Neuronal stem cell (in vitro differentiated cells): ENCODE measurements at regions not wholly inside any gene's neighbourhood (a gene's known extent, or its start where the extent isn't known, plus 50 kb on each side); places are given as distances from the start of the nearest gene placed in this dataset.

Source experiments
- DNase-seq: peaks from one replicate; pipeline ENCODE4 v3.0.0-alpha.2; 2013; ENCODE audit warnings: low spot score
- H2AFZ ChIP-seq: one replicate; pipeline ENCODE4 v1.6.1; 2013; ENCODE audit warnings: mild to moderate bottlenecking, low read length, inconsistent platforms
- H2AK5ac ChIP-seq: 2 replicates; pipeline ENCODE4 v1.6.1; 2013; ENCODE audit warnings: low read depth, mild to moderate bottlenecking, inconsistent platforms, low read length, moderate library complexity, mixed read lengths
- H2BK120ac ChIP-seq: 2 replicates; pipeline ENCODE4 v1.6.1; 2013; ENCODE audit warnings: low read depth, mild to moderate bottlenecking, inconsistent platforms, low read length, moderate library complexity, mixed read lengths
- H2BK12ac ChIP-seq: one replicate; pipeline ENCODE4 v1.6.1; 2013; ENCODE audit warnings: low read length, inconsistent platforms
- H2BK15ac ChIP-seq: 2 replicates; pipeline ENCODE4 v1.6.1; 2013; ENCODE audit warnings: mild to moderate bottlenecking, low read length, inconsistent platforms, mixed read lengths
- H2BK5ac ChIP-seq: one replicate; pipeline ENCODE4 v1.6.1; 2013; ENCODE audit warnings: inconsistent platforms, mild to moderate bottlenecking, low read length, moderate library complexity
- H3K14ac ChIP-seq: one replicate; pipeline ENCODE4 v1.6.1; 2013; ENCODE audit warnings: low read length, inconsistent platforms
- H3K18ac ChIP-seq: 2 replicates; pipeline ENCODE4 v1.6.1; 2013; ENCODE audit warnings: low read length, inconsistent platforms
- H3K23ac ChIP-seq: 2 replicates; pipeline ENCODE4 v1.6.1; 2013; ENCODE audit warnings: low read depth, mild to moderate bottlenecking, mixed read lengths, low read length, inconsistent platforms; ENCODE audit not compliant: poor library complexity
- H3K27ac ChIP-seq: replicated peaks from 3 replicates; pipeline ENCODE4 v1.5.1; 2013; ENCODE audit warnings: low read length, inconsistent platforms
- H3K27me3 ChIP-seq, 3 experiments: 2 replicates each; pipeline ENCODE4 v1.6.1; 2013; ENCODE audit warnings: low read length in 3 of 3, mild to moderate bottlenecking in 2 of 3, inconsistent platforms in 1 of 3, low read depth in 1 of 3, mixed read lengths in 1 of 3, moderate library complexity in 1 of 3; ENCODE audit not compliant: control insufficient read depth in 3 of 3, insufficient read depth in 3 of 3
- H3K36me3 ChIP-seq, 2 donors: replicated peaks in 1 of 2; 2 replicates each; pipeline ENCODE4 v1.6.1; 2013; ENCODE audit warnings: low read length in 2 of 2; ENCODE audit not compliant: control insufficient read depth in 2 of 2, insufficient read depth in 2 of 2
- H3K4ac ChIP-seq: 2 replicates; pipeline ENCODE4 v1.6.1; 2013; ENCODE audit warnings: inconsistent platforms, mild to moderate bottlenecking, low read length, moderate library complexity
- H3K4me1 ChIP-seq, 2 donors: 1 replicate in 1 of 2; 2 replicates in 1 of 2; pipeline ENCODE4 v1.6.1; 2013; ENCODE audit warnings: low read length in 2 of 2, low read depth in 1 of 2; ENCODE audit not compliant: control insufficient read depth in 2 of 2, insufficient read depth in 1 of 2
- H3K4me2 ChIP-seq: one replicate; pipeline ENCODE4 v1.6.1; 2013; ENCODE audit warnings: mild to moderate bottlenecking, low read length, inconsistent platforms; ENCODE audit not compliant: insufficient read depth, poor library complexity, severe bottlenecking
- H3K4me3 ChIP-seq, 2 donors: 2 replicates each; pipeline ENCODE4 v1.5.1; 2013; ENCODE audit warnings: low read length in 2 of 2, mild to moderate bottlenecking in 2 of 2, inconsistent platforms in 1 of 2, moderate library complexity in 1 of 2
- H3K79me1 ChIP-seq: one replicate; pipeline ENCODE4 v1.6.1; 2013; ENCODE audit warnings: low read depth, mild to moderate bottlenecking, inconsistent platforms, low read length, moderate library complexity
- H3K9ac ChIP-seq: one replicate; pipeline ENCODE4 v1.6.1; 2013; ENCODE audit warnings: mild to moderate bottlenecking, low read depth, low read length, inconsistent platforms; ENCODE audit not compliant: poor library complexity
- H3K9me3 ChIP-seq, 2 donors: replicated peaks in 1 of 2; 2 replicates each; pipeline versions ENCODE3 to v1.6.1; 2013; ENCODE audit warnings: low read length in 2 of 2, mild to moderate bottlenecking in 2 of 2, inconsistent platforms in 1 of 2, low read depth in 1 of 2, mixed read lengths in 1 of 2, moderate library complexity in 1 of 2; ENCODE audit not compliant: control insufficient read depth in 2 of 2, insufficient read depth in 1 of 2
- H4K8ac ChIP-seq: one replicate; pipeline ENCODE4 v1.6.1; 2013; ENCODE audit warnings: low read depth, mild to moderate bottlenecking, inconsistent platforms, low read length, moderate library complexity
- H4K91ac ChIP-seq: one replicate; pipeline ENCODE4 v1.6.1; 2013; ENCODE audit warnings: low read length, low read depth, mild to moderate bottlenecking, inconsistent platforms; ENCODE audit not compliant: poor library complexity
- WGBS, 2 donors: extraction: QIAGEN DNeasy Blood & Tissue Kit; methylation state at CpG; one replicate each; pipeline ENCODE4 v1.1.7; 2013; ENCODE audit warnings: missing lambda C conversion rate in 2 of 2, mixed read lengths in 1 of 2; ENCODE audit not compliant: insufficient read length in 2 of 2, insufficient replicate concordance in 1 of 2; ENCODE audit errors: extremely low coverage in 2 of 2; 5-methylcytosine and 5-hydroxymethylcytosine counted together

- Histone ChIP-seq H2BK15ac (no peak overlapping the region), H3K79me1 (no peaks in the 10 kb centered on the region), H2BK5ac (no peak overlapping the region), H3K4me1 (no peaks in the 10 kb centered on the region), H4K91ac (no peak overlapping the region), H3K14ac (no peak overlapping the region), H3K4ac (no peak overlapping the region), H3K27ac (no peak overlapping the region), H4K8ac (no peak overlapping the region), H3K9me3 (no peaks in the 10 kb centered on the region), H3K9ac (no peak overlapping the region), H3K4me2 (no peak overlapping the region), H2BK12ac (no peak overlapping the region), H3K27me3 (no peaks in the 10 kb centered on the region), H2AK5ac (no peak overlapping the region), H3K18ac (no peak overlapping the region), H2BK120ac (no peak overlapping the region), H2AFZ (no peak overlapping the region), H3K4me3 (no peak overlapping the region), H3K23ac (no peak overlapping the region), H3K36me3 (no peaks in the 10 kb centered on the region)
- no peak for DNase-seq
- WGBS, 2 donors = no CpG with 5 or more reads among the region's 3 CpGs
These were observed 232.7 kb upstream of the NR3C2 start for GRCh38 chr4:148674876-148675275.

- Histone ChIP-seq H3K4ac (no peak overlapping the region), H2BK12ac (no peak overlapping the region), H3K9ac (no peak overlapping the region), H3K9me3 (no peaks in the 10 kb centered on the region), H2AFZ (no peak overlapping the region), H4K8ac (no peak overlapping the region), H2BK120ac (no peak overlapping the region), H3K4me2 (no peak overlapping the region), H2AK5ac (no peak overlapping the region), H3K27me3 (no peaks in the 10 kb centered on the region), H4K91ac (no peak overlapping the region), H3K4me1 (no peaks in the 10 kb centered on the region), H2BK5ac (no peak overlapping the region), H3K4me3 (no peak overlapping the region), H3K79me1 (no peaks in the 10 kb centered on the region), H2BK15ac (no peak overlapping the region), H3K18ac (no peak overlapping the region), H3K23ac (no peak overlapping the region), H3K27ac (no peak overlapping the region), H3K36me3 (no peaks in the 10 kb centered on the region), H3K14ac (no peak overlapping the region)
- DNase-seq = no peak
- no CpG with 5 or more reads among the region's 5 CpGs for WGBS, 2 donors
These were observed 222.4 kb upstream of the NR3C2 start for GRCh38 chr4:148664636-148665035.

- H3K4ac ChIP-seq = no peak overlapping the region
- H3K27me3 ChIP-seq = no peaks in the 10 kb centered on the region
- H3K9ac ChIP-seq = no peak overlapping the region
- no peaks in the 10 kb centered on the region for H3K4me1 ChIP-seq
- no peaks in the 10 kb centered on the region for H3K79me1 ChIP-seq
- H3K36me3 ChIP-seq = no peaks in the 10 kb centered on the region
- no peak overlapping the region for H2BK120ac ChIP-seq
- H4K8ac ChIP-seq = no peak overlapping the region
- no peak overlapping the region for H3K23ac ChIP-seq
- H3K27ac ChIP-seq = no peak overlapping the region
- H2BK15ac ChIP-seq = no peak overlapping the region
- no peak overlapping the region for H2BK5ac ChIP-seq
- H2AK5ac ChIP-seq = no peak overlapping the region
- H2AFZ ChIP-seq = no peak overlapping the region
- no peak overlapping the region for H3K14ac ChIP-seq
- no peak overlapping the region for H3K4me3 ChIP-seq
- no peak overlapping the region for H3K4me2 ChIP-seq
- no peaks in the 10 kb centered on the region for H3K9me3 ChIP-seq
- no peak for DNase-seq
- H3K18ac ChIP-seq = no peak overlapping the region
- H2BK12ac ChIP-seq = no peak overlapping the region
- no CpG with 5 or more reads among the region's 2 CpGs for WGBS, 2 donors
- H4K91ac ChIP-seq = no peak overlapping the region
These were observed 211.9 kb upstream of the NR3C2 start for GRCh38 chr4:148654131-148654530.

DNA sequence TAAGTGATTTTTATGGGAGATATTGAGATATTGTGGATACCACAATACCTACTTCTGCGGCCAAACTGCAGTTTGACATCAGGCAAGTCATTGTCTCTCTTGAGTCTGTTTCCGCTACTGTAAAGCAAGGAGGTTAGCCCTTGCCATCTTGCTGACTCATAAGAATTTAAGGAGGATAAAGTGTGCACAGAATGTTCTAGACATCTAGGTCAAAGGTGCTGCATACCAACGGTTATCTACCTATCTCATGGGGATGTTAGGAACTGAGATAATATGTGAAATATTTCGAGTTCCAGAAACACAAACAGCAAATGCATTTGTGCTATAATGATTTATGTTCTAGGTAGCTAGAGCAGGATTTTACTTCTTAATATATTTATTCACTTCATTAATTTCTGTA, 211.5 kb upstream of the NR3C2 start:
- no peak overlapping the region for H2BK120ac ChIP-seq
- no CpG with 5 or more reads among the region's 4 CpGs for whole genome bisulfite sequencing, 2 donors
- H3K18ac ChIP-seq = no peak overlapping the region
- H3K14ac ChIP-seq = no peak overlapping the region
- no peak overlapping the region for H3K27ac ChIP-seq
- no peak overlapping the region for H3K4me2 ChIP-seq
- H3K79me1 ChIP-seq = no peaks in the 10 kb centered on the region
- no peak overlapping the region for H4K91ac ChIP-seq
- H3K23ac ChIP-seq = no peak overlapping the region
- H4K8ac ChIP-seq = no peak overlapping the region
- no peak for DNase-seq
- H3K9ac ChIP-seq = no peak overlapping the region
- H2BK15ac ChIP-seq = no peak overlapping the region
- H3K27me3 ChIP-seq = no peaks in the 10 kb centered on the region
- H2AFZ ChIP-seq = no peak overlapping the region
- H3K9me3 ChIP-seq = no peaks in the 10 kb centered on the region
- no peak overlapping the region for H2AK5ac ChIP-seq
- no peak overlapping the region for H2BK12ac ChIP-seq
- H3K4ac ChIP-seq = no peak overlapping the region
- no peak overlapping the region for H3K4me3 ChIP-seq
- no peaks in the 10 kb centered on the region for H3K4me1 ChIP-seq
- no peak overlapping the region for H2BK5ac ChIP-seq
- H3K36me3 ChIP-seq = no peaks in the 10 kb centered on the region
